ENCODE measurements at regions not wholly inside any gene's neighbourhood (a gene's known extent, or its start where the extent isn't known, plus 50 kb on each side); places are given as distances from the start of the nearest gene placed in this dataset.

GRCh38 chr5:89498699-89499098, 615.7 kb upstream of the MEF2C start:
- Histone ChIP-seq H2BK20ac (ENCODE audit: low read length) (no peak overlapping the region), H3K9me3 (ENCODE audit: insufficient read depth in 2 of 2, low read depth in 1 of 2, low read length in 1 of 2) (no peaks in the 10 kb centered on the region), H3K4ac (replicated peaks; ENCODE audit: insufficient read length, low read depth, low read length) (no peak overlapping the region), H3K4me2 (ENCODE audit: insufficient read depth in 1 of 2, low read depth in 2 of 2, low read length in 2 of 2) (no peak overlapping the region), H2BK5ac (ENCODE audit: low read depth, low read length) (no peak overlapping the region), H2BK15ac (ENCODE audit: low read length) (no peak overlapping the region), H3K9ac (replicated peaks in 1 of 4; ENCODE audit: extremely low read depth in 1 of 4, low read depth in 3 of 4, low read length in 3 of 4) (no peak overlapping the region), H3K23ac (ENCODE audit: insufficient read length) (no peak overlapping the region), H3K79me1 (ENCODE audit: low read depth, low read length) (no peaks in the 10 kb centered on the region), H3K4me3 (ENCODE audit: extremely low read depth in 1 of 4, insufficient read depth in 2 of 4, low read depth in 3 of 4, low read length in 4 of 4) (no peak overlapping the region), H4K8ac (ENCODE audit: extremely low read depth, insufficient read depth, low read length) (no peak overlapping the region), H3K36me3 (ENCODE audit: control insufficient read depth in 2 of 4, insufficient read depth in 4 of 4, low read length in 3 of 4) (no peaks in the 10 kb centered on the region), H2BK120ac (replicated peaks; ENCODE audit: low read depth, low read length) (no peak overlapping the region), H3K23me2 (ENCODE audit: low read depth, low read length) (no peaks in the 10 kb centered on the region), H2AFZ (ENCODE audit: low read length) (no peak overlapping the region), H3K27ac (ENCODE audit: low read depth, low read length) (no peak overlapping the region), H3K4me1 (replicated peaks in 1 of 4; ENCODE audit: control insufficient read depth in 3 of 4, insufficient read depth in 4 of 4, low read length in 3 of 4) (no peaks in the 10 kb centered on the region), H4K20me1 (replicated peaks in 1 of 2; ENCODE audit: control insufficient read depth in 1 of 2, insufficient read depth in 2 of 2, low read length in 2 of 2) (no peaks in the 10 kb centered on the region), H2AK5ac (ENCODE audit: low read depth, low read length) (no peak overlapping the region), H3K14ac (ENCODE audit: insufficient read length) (no peak overlapping the region), H3K56ac (replicated peaks; ENCODE audit: insufficient read length, low read depth, low read length) (no peak overlapping the region), H3K79me2 (ENCODE audit: control insufficient read depth in 1 of 2, insufficient read depth in 2 of 2, low read length in 2 of 2) (no peaks in the 10 kb centered on the region), H3K18ac (ENCODE audit: extremely low read depth, low read length) (no peak overlapping the region), H2BK12ac (ENCODE audit: low read depth, low read length) (no peak overlapping the region), H4K91ac (replicated peaks; ENCODE audit: insufficient read length, low read length) (no peak overlapping the region), H3K27me3 (replicated peaks in 1 of 4; ENCODE audit: control insufficient read depth in 3 of 4, extremely low read depth in 1 of 4, insufficient read depth in 3 of 4, low read length in 3 of 4) (no peaks in the 10 kb centered on the region), H4K5ac (ENCODE audit: insufficient read length, low read depth, low read length) (no peak overlapping the region)
- DNase-seq (ENCODE audit: low read depth in 1 of 2, low spot score in 2 of 2) (no peak), FAIRE-seq (no peak)
- POLR2A ChIA-PET (ENCODE audit: partially characterized antibody): no interaction called here
- CTCF ChIA-PET (ENCODE audit: partially characterized antibody): no interaction called here
- 94% methylated on average over 4 of the region's 4 CpGs; no CpG with 5 or more reads in 1 of the 2 experiments for whole genome bisulfite sequencing, 2 experiments (ENCODE audit: extremely low coverage in 1 of 2, insufficient coverage in 1 of 2, insufficient read length in 1 of 2, insufficient replicate concordance in 2 of 2, low coverage in 1 of 2, low lambda C conversion rate in 2 of 2, missing lambda C conversion rate in 1 of 2)
- TF ChIP-seq HDAC2 (IDR thresholded peaks at IDR 0.05; ENCODE audit: borderline replicate concordance in 1 of 2, low read depth in 2 of 2, low read length in 2 of 2): no peak
- no peak for TF ChIP-seq JUND (IDR thresholded peaks at IDR 0.05; ENCODE audit: low read length)
- no peak for TF ChIP-seq SIRT6 (IDR thresholded peaks at IDR 0.05; ENCODE audit: low read length)
- TF ChIP-seq TAF1 (IDR thresholded peaks at IDR 0.05; ENCODE audit: low read depth, low read length): no peak
- no peak for TF ChIP-seq GTF2F1 (IDR thresholded peaks at IDR 0.05; ENCODE audit: borderline replicate concordance, low read depth, low read length)
- no peak for TF ChIP-seq KDM4A (IDR thresholded peaks at IDR 0.05; ENCODE audit: low read depth, low read length, severe bottlenecking)
- TF ChIP-seq YY1 (IDR thresholded peaks at IDR 0.05; ENCODE audit: low read depth, low read length): no peak
- no peak for TF ChIP-seq CREB1 (IDR thresholded peaks at IDR 0.05)
- TF ChIP-seq RFX5 (IDR thresholded peaks at IDR 0.05; ENCODE audit: borderline replicate concordance, low read depth, low read length): no peak
- TF ChIP-seq RAD21 (IDR thresholded peaks at IDR 0.05 in 1 of 2, conservative IDR thresholded peaks at IDR 0.05 in 1 of 2; ENCODE audit: low read depth in 2 of 2, low read length in 2 of 2): no peak
- no peak for TF ChIP-seq BACH1 (IDR thresholded peaks at IDR 0.05; ENCODE audit: low read length)
- TF ChIP-seq, protein P1, sequence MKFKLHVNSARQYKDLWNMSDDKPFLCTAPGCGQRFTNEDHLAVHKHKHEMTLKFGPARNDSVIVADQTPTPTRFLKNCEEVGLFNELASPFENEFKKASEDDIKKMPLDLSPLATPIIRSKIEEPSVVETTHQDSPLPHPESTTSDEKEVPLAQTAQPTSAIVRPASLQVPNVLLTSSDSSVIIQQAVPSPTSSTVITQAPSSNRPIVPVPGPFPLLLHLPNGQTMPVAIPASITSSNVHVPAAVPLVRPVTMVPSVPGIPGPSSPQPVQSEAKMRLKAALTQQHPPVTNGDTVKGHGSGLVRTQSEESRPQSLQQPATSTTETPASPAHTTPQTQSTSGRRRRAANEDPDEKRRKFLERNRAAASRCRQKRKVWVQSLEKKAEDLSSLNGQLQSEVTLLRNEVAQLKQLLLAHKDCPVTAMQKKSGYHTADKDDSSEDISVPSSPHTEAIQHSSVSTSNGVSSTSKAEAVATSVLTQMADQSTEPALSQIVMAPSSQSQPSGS (IDR thresholded peaks at IDR 0.05; ENCODE audit: low read length): no peak
- TF ChIP-seq, protein P2, sequence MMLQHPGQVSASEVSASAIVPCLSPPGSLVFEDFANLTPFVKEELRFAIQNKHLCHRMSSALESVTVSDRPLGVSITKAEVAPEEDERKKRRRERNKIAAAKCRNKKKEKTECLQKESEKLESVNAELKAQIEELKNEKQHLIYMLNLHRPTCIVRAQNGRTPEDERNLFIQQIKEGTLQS (IDR thresholded peaks at IDR 0.05; ENCODE audit: insufficient read depth, low read depth, low read length): no peak
